H1 (cell line): ENCODE measurements at regions not wholly inside any gene's neighbourhood (a gene's known extent, or its start where the extent isn't known, plus 50 kb on each side); places are given as distances from the start of the nearest gene placed in this dataset.

ENCODE experiments used
- CTCF ChIA-PET: fragments of 300-600 bp; sonication (Branson Sonifier 250); formaldehyde crosslinking; loops from one replicate; lab custom pipeline; 2021; ENCODE audit not compliant: partially characterized antibody; lab: Charles Lee
- POLR2A ChIA-PET: fragments of 300-600 bp; sonication (Branson Sonifier 250); formaldehyde crosslinking; loops from one replicate; lab custom pipeline; 2021; ENCODE audit warnings: inconsistent platforms; ENCODE audit not compliant: partially characterized antibody; lab: Charles Lee
- DNase-seq, 2 experiments: peaks; one replicate each; pipeline versions ENCODE4 v3.0.0 to v3.0.0-alpha.2; 2010 to 2022; ENCODE audit warnings: low spot score in 2 of 2, low read depth in 1 of 2, mixed read lengths in 1 of 2
- FAIRE-seq: peaks from 2 replicates; lab custom pipeline; 2011; peaks lifted over from hg19 to GRCh38; lab: Jason Lieb, UNC
- H2AFZ ChIP-seq: 2 replicates; pipeline ENCODE4 v1.8.1; 2012; ENCODE audit warnings: low read length, inconsistent platforms
- H2AK5ac ChIP-seq: 2 replicates; pipeline ENCODE4 v1.6.1; 2013; ENCODE audit warnings: low read depth, low read length
- H2BK120ac ChIP-seq: replicated peaks from 2 replicates; pipeline ENCODE3; 2013; ENCODE audit warnings: low read depth, low read length, inconsistent platforms
- H2BK12ac ChIP-seq: 2 replicates; pipeline ENCODE4 v1.6.1; 2013; ENCODE audit warnings: low read depth, low read length
- H2BK15ac ChIP-seq: 2 replicates; pipeline ENCODE4 v1.6.1; 2013; ENCODE audit warnings: low read length
- H2BK20ac ChIP-seq: 2 replicates; pipeline ENCODE4 v1.6.1; 2013; ENCODE audit warnings: low read length
- H2BK5ac ChIP-seq: 2 replicates; pipeline ENCODE4 v1.6.1; 2013; ENCODE audit warnings: low read depth, low read length
- H3K14ac ChIP-seq: 2 replicates; pipeline ENCODE4 v1.6.1; 2013; ENCODE audit warnings: inconsistent platforms; ENCODE audit not compliant: insufficient read length
- H3K18ac ChIP-seq: 2 replicates; pipeline ENCODE4 v1.6.1; 2013; ENCODE audit warnings: low read length; ENCODE audit errors: extremely low read depth
- H3K23ac ChIP-seq: 2 replicates; pipeline ENCODE4 v1.6.1; 2013; ENCODE audit warnings: inconsistent platforms; ENCODE audit not compliant: insufficient read length
- H3K23me2 ChIP-seq: 2 replicates; pipeline ENCODE4 v1.6.1; 2013; ENCODE audit warnings: low read depth, low read length
- H3K27ac ChIP-seq: 2 replicates; pipeline ENCODE4 v1.6.1; 2011; ENCODE audit warnings: low read depth, low read length, inconsistent platforms
- H3K27me3 ChIP-seq, 4 experiments: replicated peaks in 1 of 4; 1 replicate in 1 of 4; 2 replicates in 3 of 4; pipeline versions ENCODE4 v1.6.1 to v1.8.1; 2011 to 2013; ENCODE audit warnings: low read length in 3 of 4, mild to moderate bottlenecking in 3 of 4, inconsistent platforms in 2 of 4, mixed read lengths in 2 of 4, moderate library complexity in 1 of 4; ENCODE audit not compliant: control insufficient read depth in 3 of 4, insufficient read depth in 3 of 4; ENCODE audit errors: extremely low read depth in 1 of 4
- H3K36me3 ChIP-seq, 4 experiments: 2 replicates each; pipeline versions ENCODE4 v1.6.1 to v1.8.1; 2011 to 2013; ENCODE audit warnings: mild to moderate bottlenecking in 4 of 4, low read length in 3 of 4, moderate library complexity in 2 of 4, control low read depth in 1 of 4, inconsistent platforms in 1 of 4; ENCODE audit not compliant: insufficient read depth in 4 of 4, control insufficient read depth in 2 of 4
- H3K4ac ChIP-seq: replicated peaks from 2 replicates; pipeline ENCODE3; 2013; ENCODE audit warnings: low read length, low read depth, mixed read lengths, inconsistent platforms; ENCODE audit not compliant: insufficient read length
- H3K4me1 ChIP-seq, 4 experiments: replicated peaks in 1 of 4; 1 replicate in 1 of 4; 2 replicates in 3 of 4; pipeline versions ENCODE4 v1.6.1 to v1.8.1; 2011 to 2013; ENCODE audit warnings: low read length in 3 of 4, inconsistent platforms in 2 of 4, mixed read lengths in 1 of 4; ENCODE audit not compliant: insufficient read depth in 4 of 4, control insufficient read depth in 3 of 4
- H3K4me2 ChIP-seq, 2 experiments: 2 replicates each; pipeline versions ENCODE4 v1.6.1 to v1.8.1; 2011 to 2013; ENCODE audit warnings: low read depth in 2 of 2, low read length in 2 of 2, control low read depth in 1 of 2, inconsistent platforms in 1 of 2, mild to moderate bottlenecking in 1 of 2; ENCODE audit not compliant: insufficient read depth in 1 of 2
- H3K4me3 ChIP-seq, 4 experiments: fragments of 200-600, 300-600 bp in 1 of 4; sonication (generic), shearing (Covaris generic), sonication (Bioruptor Twin) in 1 of 4; 2 replicates each; pipeline versions ENCODE4 v1.5.1 to v1.8.1; 2011 to 2016; ENCODE audit warnings: low read length in 4 of 4, low read depth in 3 of 4, control low read depth in 2 of 4, inconsistent platforms in 2 of 4, mild to moderate bottlenecking in 2 of 4, mixed read lengths in 1 of 4, moderate library complexity in 1 of 4; ENCODE audit not compliant: insufficient read depth in 2 of 4; ENCODE audit errors: extremely low read depth in 1 of 4
- H3K56ac ChIP-seq: replicated peaks from 2 replicates; pipeline ENCODE3; 2013; ENCODE audit warnings: low read depth, mild to moderate bottlenecking, mixed read lengths, low read length, inconsistent platforms; ENCODE audit not compliant: insufficient read length
- H3K79me1 ChIP-seq: 2 replicates; pipeline ENCODE4 v1.6.1; 2013; ENCODE audit warnings: low read depth, low read length, control low read depth
- H3K79me2 ChIP-seq, 2 experiments: 2 replicates each; pipeline versions ENCODE4 v1.6.1 to v1.8.1; 2012 to 2013; ENCODE audit warnings: low read length in 2 of 2, mild to moderate bottlenecking in 2 of 2, inconsistent platforms in 1 of 2; ENCODE audit not compliant: insufficient read depth in 2 of 2, control insufficient read depth in 1 of 2
- H3K9ac ChIP-seq, 4 experiments: replicated peaks in 1 of 4; 1 replicate in 1 of 4; 2 replicates in 3 of 4; pipeline versions ENCODE4 v1.6.1 to v1.8.1; 2011 to 2013; ENCODE audit warnings: low read depth in 3 of 4, low read length in 3 of 4, control low read depth in 2 of 4, mild to moderate bottlenecking in 2 of 4, moderate library complexity in 2 of 4, inconsistent platforms in 1 of 4; ENCODE audit errors: extremely low read depth in 1 of 4
- H3K9me3 ChIP-seq, 2 experiments: 2 replicates each; pipeline versions ENCODE4 v1.6.1 to v1.8.1; 2012 to 2013; ENCODE audit warnings: mild to moderate bottlenecking in 2 of 2, moderate library complexity in 2 of 2, control low read depth in 1 of 2, inconsistent platforms in 1 of 2, low read depth in 1 of 2, low read length in 1 of 2, mixed read lengths in 1 of 2; ENCODE audit not compliant: insufficient read depth in 2 of 2
- H4K20me1 ChIP-seq, 2 experiments: replicated peaks in 1 of 2; 2 replicates each; pipeline versions ENCODE3 to v1.8.1; 2011 to 2013; ENCODE audit warnings: inconsistent platforms in 2 of 2, low read length in 2 of 2, mild to moderate bottlenecking in 1 of 2; ENCODE audit not compliant: insufficient read depth in 2 of 2, control insufficient read depth in 1 of 2
- H4K5ac ChIP-seq: 2 replicates; pipeline ENCODE4 v1.6.1; 2013; ENCODE audit warnings: low read length, low read depth, mixed read lengths, inconsistent platforms; ENCODE audit not compliant: insufficient read length
- H4K8ac ChIP-seq: 2 replicates; pipeline ENCODE4 v1.8.0; 2013; ENCODE audit warnings: mild to moderate bottlenecking, moderate library complexity, low read length, inconsistent platforms; ENCODE audit not compliant: insufficient read depth; ENCODE audit errors: extremely low read depth
- H4K91ac ChIP-seq: replicated peaks from 2 replicates; pipeline ENCODE3; 2013; ENCODE audit warnings: low read length, mixed read lengths, inconsistent platforms; ENCODE audit not compliant: insufficient read length
- BCL11A ChIP-seq, 2 experiments: IDR thresholded peaks; one replicate each; pipeline ENCODE4 v1.6.1; 2011; ENCODE audit warnings: low read depth in 2 of 2, low read length in 2 of 2, mild to moderate bottlenecking in 2 of 2
- CTBP2 ChIP-seq: IDR thresholded peaks from 2 replicates; pipeline ENCODE4 v1.7.0; 2011; ENCODE audit warnings: borderline replicate concordance, mild to moderate bottlenecking, moderate library complexity, mixed read lengths, low read length; ENCODE audit not compliant: insufficient read depth, insufficient read length
- CTCF ChIP-seq, 3 experiments: IDR thresholded peaks; 1 replicate in 2 of 3; 2 replicates in 1 of 3; pipeline versions ENCODE4 v1.5.1 to v1.6.1; 2011; ENCODE audit warnings: low read length in 3 of 3, mild to moderate bottlenecking in 3 of 3, inconsistent platforms in 2 of 3, low read depth in 1 of 3, moderate library complexity in 1 of 3; ENCODE audit not compliant: insufficient read depth in 1 of 3; ENCODE audit errors: control extremely low read depth in 1 of 3
- MAX ChIP-seq: IDR thresholded peaks from 2 replicates; pipeline ENCODE4 v1.6.1; 2012; ENCODE audit warnings: inconsistent platforms
- RBBP5 ChIP-seq: IDR thresholded peaks from 2 replicates; pipeline ENCODE4 v1.7.1; 2012; ENCODE audit warnings: low read depth, mild to moderate bottlenecking, inconsistent platforms, low read length, moderate library complexity, borderline replicate concordance
- SP4 ChIP-seq: IDR thresholded peaks from 2 replicates; pipeline ENCODE4 v1.6.1; 2012; ENCODE audit warnings: low read length, inconsistent platforms
- SRF ChIP-seq: IDR thresholded peaks from 2 replicates; pipeline ENCODE4 v1.6.1; 2011; ENCODE audit warnings: mild to moderate bottlenecking, low read depth, low read length, moderate library complexity
- TBP ChIP-seq: IDR thresholded peaks from 2 replicates; pipeline ENCODE4 v1.6.1; 2011; ENCODE audit warnings: low read depth, low read length, improper control_type of control experiment
- ZNF274 ChIP-seq: IDR thresholded peaks from 2 replicates; pipeline ENCODE4 v1.7.0; 2012; ENCODE audit warnings: low read length, borderline replicate concordance; ENCODE audit errors: extremely low read depth
- WGBS, 2 experiments: shearing (Covaris generic) in 1 of 2; methylation state at CpG; one replicate each; pipeline versions ENCODE4 v1.1.6 to v1.1.7; 2013 to 2015; ENCODE audit warnings: low lambda C conversion rate in 2 of 2, mixed read lengths in 2 of 2, inconsistent platforms in 1 of 2, low coverage in 1 of 2, missing lambda C conversion rate in 1 of 2; ENCODE audit not compliant: insufficient replicate concordance in 2 of 2, insufficient coverage in 1 of 2, insufficient read length in 1 of 2; ENCODE audit errors: extremely low coverage in 1 of 2, missing lambda C conversion rate in 1 of 2; 5-methylcytosine and 5-hydroxymethylcytosine counted together

DNA sequence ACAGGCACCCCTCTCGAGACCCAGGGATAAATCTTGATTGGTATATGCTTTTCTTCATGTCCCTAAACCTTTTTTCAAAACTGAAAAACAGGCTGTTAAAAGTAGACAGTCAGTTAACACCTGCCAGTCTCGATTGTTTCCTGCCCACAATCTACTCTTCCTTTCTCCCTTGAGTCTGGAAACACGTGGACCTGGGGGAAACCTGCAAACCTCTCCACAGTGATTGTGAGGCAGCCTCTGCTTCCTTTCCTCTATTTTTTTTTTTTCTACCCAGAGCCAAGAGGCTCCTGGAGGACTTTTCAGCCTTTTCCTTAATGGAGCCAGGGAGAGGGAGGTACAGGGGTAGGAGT, 69.4 kb upstream of the CLMP start:
- H3K79me2 ChIP-seq, result no peaks in the 10 kb centered on the region
- H3K14ac ChIP-seq, result no peak overlapping the region
- no peak overlapping the region for H2BK20ac ChIP-seq
- H3K36me3 ChIP-seq, result no peaks in the 10 kb centered on the region
- H3K56ac ChIP-seq, result no peak overlapping the region
- ChIA-PET CTCF (interaction anchor here (0.6 to 18.3 kb wide), 5 partner anchors 9 to 632 kb away, joined by 3 to 286 read pairs (median 3); no protein-coding TSS in a partner anchor), POLR2A (no interaction called here)
- no peak overlapping the region for H3K4me3 ChIP-seq
- DNase-seq, result no peak
- H3K79me1 ChIP-seq, result no peaks in the 10 kb centered on the region
- peaks cover 0 to 2% (median 0%) of the 10 kb centered on the region in 4 experiments; a peak in 1 of 7 replicates for H3K27me3 ChIP-seq
- no peak overlapping the region for H3K4ac ChIP-seq
- no peak overlapping the region for H3K4me2 ChIP-seq
- H2BK12ac ChIP-seq, result no peak overlapping the region
- no peak overlapping the region for H2BK15ac ChIP-seq
- peaks cover 0 to 2% (median 0%) of the 10 kb centered on the region in 4 experiments; a peak in 1 of 7 replicates for H3K4me1 ChIP-seq
- H3K9ac ChIP-seq, result no peak overlapping the region
- H2AK5ac ChIP-seq, result no peak overlapping the region
- no peak for TF ChIP-seq BCL11A (IDR thresholded peaks at IDR 0.05; ENCODE audit: low read depth in 2 of 2, low read length in 2 of 2)
- no peak for TF ChIP-seq RBBP5
- no peak for TF ChIP-seq SRF
- TF ChIP-seq ZNF274, result no peak
- TF ChIP-seq CTCF (IDR thresholded peaks at IDR 0.05; ENCODE audit: control extremely low read depth in 1 of 3, insufficient read depth in 1 of 3, low read depth in 1 of 3, low read length in 3 of 3), result no peak
- TF ChIP-seq MAX, result no peak
- TF ChIP-seq TBP, result no peak
- TF ChIP-seq CTBP2, result no peak
- TF ChIP-seq SP4, result no peak
- TF ChIP-seq, all 59 proteins: peak for 0
- H3K9me3 ChIP-seq, result peaks cover 5 to 6% of the 10 kb centered on the region in 2 experiments; a peak in 3 of 4 replicates
- H2BK120ac ChIP-seq, result no peak overlapping the region
- no peak overlapping the region for H4K8ac ChIP-seq
- no peak overlapping the region for H2AFZ ChIP-seq
- no peak overlapping the region for H2BK5ac ChIP-seq
- H3K23me2 ChIP-seq, result no peaks in the 10 kb centered on the region; the same call in 1 of the 2 replicates
- no peak overlapping the region for H4K5ac ChIP-seq
- no peaks in the 10 kb centered on the region for H4K20me1 ChIP-seq
- 79% methylated on average over 3 of the region's 3 CpGs; no CpG with 5 or more reads in 1 of the 2 experiments for WGBS, 2 experiments
- H3K18ac ChIP-seq, result no peak overlapping the region
- H4K91ac ChIP-seq, result no peak overlapping the region
- H3K23ac ChIP-seq, result no peak overlapping the region
- no peak for FAIRE-seq
- H3K27ac ChIP-seq, result no peak overlapping the region
